Stimulated activated CD4-positive, alpha-beta T cell treated with anti-CD3 and anti-CD28 coated beads, Interleukin-4, amount 100 ng/mL, for 24 hours (primary cell): ENCODE measurements at regions not wholly inside any gene's neighbourhood (a gene's known extent, or its start where the extent isn't known, plus 50 kb on each side); places are given as distances from the start of the nearest gene placed in this dataset.

Experiments
- DNase-seq: peaks from one replicate; pipeline ENCODE4 v3.0.0-alpha.2; 2020

GRCh38 chr6:148068437-148069061 lies 274.1 kb upstream of the SASH1 start:
- DNase-seq, result no peak

- no peak for DNase-seq
These were observed 273.4 kb upstream of the SASH1 start for GRCh38 chr6:148069256-148069655.

GRCh38 chr6:148074291-148074690 lies 268.3 kb upstream of the SASH1 start:
- DNase-seq, result no peak

GRCh38 chr6:148074738-148075137 lies 267.9 kb upstream of the SASH1 start:
- no peak for DNase-seq

- DNase-seq, result no peak
These were observed 267.3 kb upstream of the SASH1 start for GRCh38 chr6:148075352-148075751.

- DNase-seq, result no peak
These were observed 266.6 kb upstream of the SASH1 start for GRCh38 chr6:148076051-148076450.

GRCh38 chr6:148080315-148080714 lies 262.3 kb upstream of the SASH1 start:
- DNase-seq, result no peak

- no peak for DNase-seq
These were observed 261.6 kb upstream of the SASH1 start for GRCh38 chr6:148081076-148081475.

- no peak for DNase-seq
These were observed 260.6 kb upstream of the SASH1 start for GRCh38 chr6:148082044-148082443.

- no peak for DNase-seq
These were observed 259.9 kb upstream of the SASH1 start for GRCh38 chr6:148082696-148083095.

- DNase-seq, result no peak
These were observed 256.9 kb upstream of the SASH1 start for GRCh38 chr6:148085631-148086331.

- DNase-seq, result no peak
These were observed 256.3 kb upstream of the SASH1 start for GRCh38 chr6:148086386-148086785.

GRCh38 chr6:148086843-148087242 lies 255.8 kb upstream of the SASH1 start:
- DNase-seq, result no peak

GRCh38 chr6:148087659-148088058 lies 255.0 kb upstream of the SASH1 start:
- no peak for DNase-seq

- no peak for DNase-seq
These were observed 252.3 kb upstream of the SASH1 start for GRCh38 chr6:148090326-148090725.

GRCh38 chr6:148091394-148091793 lies 251.2 kb upstream of the SASH1 start:
- DNase-seq, result no peak

- DNase-seq, result no peak
These were observed 239.2 kb upstream of the SASH1 start for GRCh38 chr6:148103436-148103835.

GRCh38 chr6:148104131-148104530 lies 238.5 kb upstream of the SASH1 start:
- DNase-seq, result no peak

- DNase-seq, result no peak
These were observed 236.9 kb upstream of the SASH1 start for GRCh38 chr6:148105695-148106094.

GRCh38 chr6:148107911-148108310 lies 234.7 kb upstream of the SASH1 start:
- no peak for DNase-seq

- DNase-seq, result no peak
These were observed 232.9 kb upstream of the SASH1 start for GRCh38 chr6:148109732-148110131.

- DNase-seq, result no peak
These were observed 231.7 kb upstream of the SASH1 start for GRCh38 chr6:148110925-148111324.

- DNase-seq, result no peak
These were observed 229.8 kb upstream of the SASH1 start for GRCh38 chr6:148112851-148113319.

GRCh38 chr6:148116001-148116400 lies 226.6 kb upstream of the SASH1 start:
- DNase-seq, result no peak

GRCh38 chr6:148118244-148118643 lies 224.4 kb upstream of the SASH1 start:
- DNase-seq, result no peak
